B cell (primary cell): ENCODE measurements at regions not wholly inside any gene's neighbourhood (a gene's known extent, or its start where the extent isn't known, plus 50 kb on each side); places are given as distances from the start of the nearest gene placed in this dataset.

ENCODE experiments used
- ATAC-seq: fragments of 200-7000 bp; cut with Tn5 transposase; one replicate; pipeline ENCODE4 v1.10.0; 2021; ENCODE audit warnings: low read depth, mild to moderate bottlenecking, moderate number of reproducible peaks, moderate library complexity
- CTCF ChIA-PET: fragments of 350-600 bp; sonication (Branson Sonifier 250); formaldehyde crosslinking; loops from one replicate; lab custom pipeline; 2021; ENCODE audit warnings: antibody characterized with exemption, inconsistent platforms; lab: Charles Lee
- POLR2A ChIA-PET: fragments of 350-600 bp; sonication (Branson Sonifier 250); formaldehyde crosslinking; loops from one replicate; lab custom pipeline; 2021; ENCODE audit warnings: antibody characterized with exemption; lab: Charles Lee
- DNase-seq: peaks from one replicate; pipeline ENCODE4 v3.0.0; 2013
- H2AFZ ChIP-seq: 2 replicates; pipeline ENCODE4 v1.6.1; 2012; ENCODE audit warnings: mild to moderate bottlenecking, low read depth, low read length; ENCODE audit not compliant: insufficient read depth, poor library complexity, severe bottlenecking
- H3K27ac ChIP-seq, 2 donors: 1 replicate in 1 of 2; 2 replicates in 1 of 2; pipeline ENCODE4 v1.5.1; 2012 to 2013; ENCODE audit warnings: low read length in 2 of 2, mild to moderate bottlenecking in 2 of 2, moderate library complexity in 1 of 2
- H3K27me3 ChIP-seq, 4 experiments: fragments of 200-600 bp in 1 of 4; sonication (generic) in 1 of 4; replicated peaks in 1 of 4; 1 replicate in 2 of 4; 2 replicates in 2 of 4; pipeline versions ENCODE4 v1.6.1 to v1.7.0; 2013 to 2016; ENCODE audit warnings: low read length in 3 of 4, mild to moderate bottlenecking in 2 of 4, mixed read lengths in 1 of 4, moderate library complexity in 1 of 4; ENCODE audit not compliant: insufficient read depth in 4 of 4, control insufficient read depth in 3 of 4; ENCODE audit errors: control extremely low read depth in 1 of 4
- H3K36me3 ChIP-seq, 2 experiments: replicated peaks in 1 of 2; 1 replicate in 1 of 2; 2 replicates in 1 of 2; pipeline versions ENCODE4 v1.6.1 to v1.7.1; 2013; ENCODE audit warnings: low read length in 1 of 2; ENCODE audit not compliant: insufficient read depth in 2 of 2, control insufficient read depth in 1 of 2; ENCODE audit errors: control extremely low read depth in 1 of 2, extremely low read depth in 1 of 2
- H3K4me1 ChIP-seq, 2 donors: fragments of 200-600 bp in 1 of 2; sonication (generic) in 1 of 2; 1 replicate in 1 of 2; 2 replicates in 1 of 2; pipeline versions ENCODE4 v1.5.1 to v1.6.1; 2013 to 2017; ENCODE audit warnings: low read length in 2 of 2; ENCODE audit not compliant: control insufficient read depth in 2 of 2, insufficient read depth in 2 of 2
- H3K4me2 ChIP-seq: replicated peaks from 2 replicates; pipeline ENCODE3; 2012; ENCODE audit warnings: mild to moderate bottlenecking, low read depth, low read length; ENCODE audit not compliant: poor library complexity, severe bottlenecking
- H3K4me3 ChIP-seq, 5 experiments: fragments of 200-600 bp in 1 of 5; sonication (generic) in 1 of 5; 1 replicate in 3 of 5; 2 replicates in 2 of 5; pipeline versions ENCODE4 v1.5.1 to v1.7.0; 2011 to 2016; ENCODE audit warnings: low read length in 4 of 5, mild to moderate bottlenecking in 4 of 5, low read depth in 2 of 5, control low read depth in 1 of 5, moderate library complexity in 1 of 5; ENCODE audit not compliant: insufficient read depth in 1 of 5; ENCODE audit errors: control extremely low read depth in 1 of 5, extremely low read depth in 1 of 5
- H3K79me2 ChIP-seq: fragments of 200-600 bp; sonication (generic); one replicate; pipeline ENCODE4 v1.6.0; 2016; ENCODE audit warnings: low read length; ENCODE audit not compliant: control insufficient read depth, insufficient read depth
- H3K9ac ChIP-seq: fragments of 200-600 bp; sonication (generic); 2 replicates; pipeline ENCODE4 v1.6.1; 2017; ENCODE audit warnings: mild to moderate bottlenecking, low read length, moderate library complexity
- H3K9me3 ChIP-seq, 3 donors: one replicate each; pipeline versions ENCODE4 v1.6.1 to v1.7.1; 2013; ENCODE audit warnings: low read length in 2 of 3; ENCODE audit not compliant: control insufficient read depth in 2 of 3, insufficient read depth in 1 of 3; ENCODE audit errors: control extremely low read depth in 1 of 3
- H4K20me1 ChIP-seq: 2 replicates; pipeline ENCODE4 v1.6.0; 2012; ENCODE audit warnings: mild to moderate bottlenecking, low read length; ENCODE audit not compliant: insufficient read depth, control insufficient read depth, poor library complexity, severe bottlenecking
- H3K27ac Mint-ChIP-seq: one replicate; pipeline ENCODE4 v1.8.0; 2021; ENCODE audit warnings: mixed read lengths
- H3K27me3 Mint-ChIP-seq: one replicate; pipeline ENCODE4 v1.8.0; 2021; ENCODE audit warnings: mixed read lengths
- H3K4me1 Mint-ChIP-seq: one replicate; pipeline ENCODE4 v1.8.0; 2021; ENCODE audit warnings: mixed read lengths
- H3K4me3 Mint-ChIP-seq: one replicate; pipeline ENCODE4 v1.8.0; 2021; ENCODE audit warnings: mixed read lengths
- H3K9me3 Mint-ChIP-seq: one replicate; pipeline ENCODE4 v1.8.0; 2022; ENCODE audit warnings: mixed read lengths; ENCODE audit not compliant: insufficient read depth
- CTCF ChIP-seq: fragments of 200-600 bp; IDR thresholded peaks from one replicate; pipeline ENCODE4 v1.8.0; 2022; ENCODE audit warnings: antibody characterized with exemption, mild to moderate bottlenecking
- EZH2 ChIP-seq: IDR thresholded peaks from 2 replicates; pipeline ENCODE4 v1.6.1; 2012; ENCODE audit warnings: borderline replicate concordance, low read depth, mild to moderate bottlenecking, moderate library complexity, low read length; ENCODE audit not compliant: insufficient read depth, poor library complexity, severe bottlenecking
- WGBS: methylation state at CpG from one replicate; pipeline ENCODE4 v1.1.5; 2013; ENCODE audit warnings: missing lambda C conversion rate; ENCODE audit not compliant: insufficient coverage; 5-methylcytosine and 5-hydroxymethylcytosine counted together
- intact Hi-C: fragments of 100-400 bp; cut with micrococcal nuclease; formaldehyde crosslinking; loops from one replicate; pipeline ENCODE4 v1.10.0; 2022

GRCh38 chr1:214111796-214112195, 124.0 kb downstream of the PROX1 start:
- H3K4me3 ChIP-seq, result no peak overlapping the region
- Mint-ChIP-seq H3K4me1 (no peaks in the 10 kb centered on the region), H3K4me3 (no peak overlapping the region), H3K27ac (no peak overlapping the region), H3K27me3 (peaks cover 9% of the 10 kb centered on the region), H3K9me3 (no peaks in the 10 kb centered on the region)
- H3K9ac ChIP-seq, result no peak overlapping the region
- ATAC-seq (no peak), DNase-seq (no peak)
- POLR2A ChIA-PET, result no interaction called here
- H2AFZ ChIP-seq, result no peak overlapping the region
- CTCF ChIA-PET, result no interaction called here
- no peak overlapping the region for H3K27ac ChIP-seq
- H3K4me1 ChIP-seq, result no peaks in the 10 kb centered on the region
- intact Hi-C loops, result no loop called here
- H3K79me2 ChIP-seq, result no peaks in the 10 kb centered on the region
- no peak overlapping the region for H3K4me2 ChIP-seq
- TF ChIP-seq CTCF (no peak), EZH2 (no peak)
- no peaks in the 10 kb centered on the region for H3K36me3 ChIP-seq
- 96% methylated on average over 8 of the region's 9 CpGs for WGBS
- no peaks in the 10 kb centered on the region for H4K20me1 ChIP-seq
- no peaks in the 10 kb centered on the region for H3K27me3 ChIP-seq
- H3K9me3 ChIP-seq, result peaks cover 0 to 4% (median 0%) of the 10 kb centered on the region in 3 donors

GRCh38 chr1:214116258-214116657, 128.5 kb downstream of the PROX1 start:
- H3K4me1 Mint-ChIP-seq, result no peaks in the 10 kb centered on the region

More at GRCh38 chr1:214116258-214116657, 128.5 kb downstream of the PROX1 start:
- H2AFZ ChIP-seq, result no peak overlapping the region
- H3K27me3 ChIP-seq, result peaks cover 0 to 3% (median 0%) of the 10 kb centered on the region in 4 experiments
- H3K27ac ChIP-seq, result no peak overlapping the region
- H3K9me3 ChIP-seq, result peaks cover 0 to 14% (median 6%) of the 10 kb centered on the region in 3 donors
- no peaks in the 10 kb centered on the region for H3K79me2 ChIP-seq
- no peaks in the 10 kb centered on the region for H4K20me1 ChIP-seq
- ATAC-seq, result no peak
- H3K4me3 ChIP-seq, result no peak overlapping the region
- Mint-ChIP-seq H3K9me3 (peaks cover 5% of the 10 kb centered on the region), H3K27ac (no peak overlapping the region), H3K27me3 (no peaks in the 10 kb centered on the region), H3K4me3 (no peak overlapping the region)
- intact Hi-C loops, result no loop called here
- H3K4me2 ChIP-seq, result no peak overlapping the region
- no peak overlapping the region for H3K9ac ChIP-seq
- POLR2A ChIA-PET, result no interaction called here
- no peak for TF ChIP-seq EZH2
- TF ChIP-seq CTCF, result no peak
- DNase-seq, result no peak
- no peaks in the 10 kb centered on the region for H3K36me3 ChIP-seq
- H3K4me1 ChIP-seq, result no peaks in the 10 kb centered on the region
- CTCF ChIA-PET, result no interaction called here
- WGBS, result 91% methylated on average over 3 of the region's 3 CpGs
